ENCODE measurements at regions not wholly inside any gene's neighbourhood (a gene's known extent, or its start where the extent isn't known, plus 50 kb on each side); places are given as distances from the start of the nearest gene placed in this dataset.
"Not testable (repeated sequence)": the region's sequence is repeated elsewhere in the genome, so short reads cannot be mapped to it uniquely, and the experiment has no call there.

GRCh38 chr3:177902876-177903275 is 633.4 kb upstream of the KCNMB2 start:
- CTCF ChIA-PET: no interaction called here

GRCh38 chr3:177904621-177905020 is 631.6 kb upstream of the KCNMB2 start:
- POLR2A ChIA-PET: no interaction called here

More at GRCh38 chr3:177902876-177903275, 633.4 kb upstream of the KCNMB2 start:
- POLR2A ChIA-PET: no interaction called here

GRCh38 chr3:177905173-177906125 is 630.8 kb upstream of the KCNMB2 start:
- POLR2A ChIA-PET: no interaction called here

More at GRCh38 chr3:177904621-177905020, 631.6 kb upstream of the KCNMB2 start:
- CTCF ChIA-PET: no interaction called here

GRCh38 chr3:177906126-177906511 is 630.1 kb upstream of the KCNMB2 start:
- ChIA-PET POLR2A (no interaction called here), CTCF (no interaction called here)

More at GRCh38 chr3:177905173-177906125, 630.8 kb upstream of the KCNMB2 start:
- CTCF ChIA-PET: no interaction called here

- CTCF ChIA-PET: no interaction called here
- POLR2A ChIA-PET: no interaction called here
These were observed 629.5 kb upstream of the KCNMB2 start for GRCh38 chr3:177906578-177907229.

- POLR2A ChIA-PET: not testable (repeated sequence)
These were observed 626.7 kb upstream of the KCNMB2 start for GRCh38 chr3:177909530-177909929.

GRCh38 chr3:177914224-177914623 is 622.0 kb upstream of the KCNMB2 start:
- POLR2A ChIA-PET: no interaction called here
- CTCF ChIA-PET: no interaction called here

More at GRCh38 chr3:177909530-177909929, 626.7 kb upstream of the KCNMB2 start:
- CTCF ChIA-PET: not testable (repeated sequence)

GRCh38 chr3:177916461-177916860 is 619.8 kb upstream of the KCNMB2 start:
- POLR2A ChIA-PET: no interaction called here
- CTCF ChIA-PET: no interaction called here

- POLR2A ChIA-PET: no interaction called here
- CTCF ChIA-PET: no interaction called here
These were observed 618.9 kb upstream of the KCNMB2 start for GRCh38 chr3:177917234-177917861.

GRCh38 chr3:177921153-177921552 is 615.1 kb upstream of the KCNMB2 start:
- ChIA-PET CTCF (no interaction called here), POLR2A (no interaction called here)

- CTCF ChIA-PET: no interaction called here
- POLR2A ChIA-PET: no interaction called here
These were observed 612.0 kb upstream of the KCNMB2 start for GRCh38 chr3:177924261-177924660.

GRCh38 chr3:177928172-177928873 is 607.9 kb upstream of the KCNMB2 start:
- POLR2A ChIA-PET: no interaction called here
- CTCF ChIA-PET: no interaction called here

GRCh38 chr3:177929310-177929709 is 606.9 kb upstream of the KCNMB2 start:
- POLR2A ChIA-PET: no interaction called here
- CTCF ChIA-PET: no interaction called here

GRCh38 chr3:177930771-177931170 is 605.5 kb upstream of the KCNMB2 start:
- CTCF ChIA-PET: no interaction called here
- POLR2A ChIA-PET: no interaction called here

- CTCF ChIA-PET: no interaction called here
These were observed 604.9 kb upstream of the KCNMB2 start for GRCh38 chr3:177931346-177931745.

GRCh38 chr3:177932346-177932745 is 603.9 kb upstream of the KCNMB2 start:
- CTCF ChIA-PET: no interaction called here
- POLR2A ChIA-PET: no interaction called here

More at GRCh38 chr3:177931346-177931745, 604.9 kb upstream of the KCNMB2 start:
- POLR2A ChIA-PET: no interaction called here

GRCh38 chr3:177932750-177933660 is 603.2 kb upstream of the KCNMB2 start:
- POLR2A ChIA-PET: no interaction called here
- CTCF ChIA-PET: no interaction called here

GRCh38 chr3:177934001-177934891 is 602.0 kb upstream of the KCNMB2 start:
- POLR2A ChIA-PET: no interaction called here

More at GRCh38 chr3:177934001-177934891, 602.0 kb upstream of the KCNMB2 start:
- CTCF ChIA-PET: no interaction called here
